Keratinocyte (primary cell): ENCODE measurements at regions not wholly inside any gene's neighbourhood (a gene's known extent, or its start where the extent isn't known, plus 50 kb on each side); places are given as distances from the start of the nearest gene placed in this dataset.

Experiments
- DNase-seq: peaks from one replicate; pipeline ENCODE4 v3.0.0-alpha.2; 2011; ENCODE audit warnings: low read depth, missing footprints, low spot score
- FAIRE-seq: peaks from 2 replicates; lab custom pipeline; 2011; peaks lifted over from hg19 to GRCh38; lab: Jason Lieb, UNC
- H2AFZ ChIP-seq: 2 replicates; pipeline ENCODE4 v1.6.0; 2012; ENCODE audit warnings: low read length, control low read depth, inconsistent platforms; ENCODE audit not compliant: control insufficient read depth
- H3K27ac ChIP-seq: 2 replicates; pipeline ENCODE4 v1.5.1; 2011; ENCODE audit warnings: low read length; ENCODE audit not compliant: control insufficient read depth, insufficient read depth
- H3K27me3 ChIP-seq: 3 replicates; pipeline ENCODE4 v1.6.0; 2011; ENCODE audit warnings: low read length; ENCODE audit not compliant: control insufficient read depth, insufficient read depth; ENCODE audit errors: extremely low read depth
- H3K36me3 ChIP-seq, 2 experiments: 2 replicates in 1 of 2; 3 replicates in 1 of 2; pipeline ENCODE4 v1.5.1; 2011; ENCODE audit warnings: low read length in 2 of 2, mild to moderate bottlenecking in 1 of 2; ENCODE audit not compliant: control insufficient read depth in 2 of 2, insufficient read depth in 2 of 2; ENCODE audit errors: extremely low read depth in 1 of 2
- H3K4me1 ChIP-seq: 3 replicates; pipeline ENCODE4 v1.5.1; 2011; ENCODE audit warnings: low read length; ENCODE audit not compliant: control insufficient read depth, insufficient read depth; ENCODE audit errors: extremely low read depth
- H3K4me2 ChIP-seq: 3 replicates; pipeline ENCODE4 v1.6.0; 2011; ENCODE audit warnings: low read depth, low read length; ENCODE audit not compliant: control insufficient read depth, insufficient read depth; ENCODE audit errors: extremely low read depth
- H3K4me3 ChIP-seq, 3 experiments: fragments of 200-600 bp in 1 of 3; sonication (generic) in 1 of 3; 2 replicates in 2 of 3; 3 replicates in 1 of 3; pipeline ENCODE4 v1.5.1; 2011 to 2016; ENCODE audit warnings: low read length in 3 of 3, mild to moderate bottlenecking in 3 of 3, control low read depth in 2 of 3, inconsistent platforms in 1 of 3, low read depth in 1 of 3, mixed read lengths in 1 of 3, mixed run types in 1 of 3, moderate library complexity in 1 of 3; ENCODE audit not compliant: control insufficient read depth in 2 of 3, insufficient read depth in 2 of 3; ENCODE audit errors: extremely low read depth in 1 of 3
- H3K79me2 ChIP-seq: 2 replicates; pipeline ENCODE4 v1.6.0; 2012; ENCODE audit warnings: low read length; ENCODE audit not compliant: control insufficient read depth, insufficient read depth
- H3K9ac ChIP-seq: 3 replicates; pipeline ENCODE4 v1.6.0; 2011; ENCODE audit warnings: low read length; ENCODE audit not compliant: control insufficient read depth, insufficient read depth; ENCODE audit errors: extremely low read depth
- H3K9me1 ChIP-seq: 3 replicates; pipeline ENCODE4 v1.6.0; 2011; ENCODE audit warnings: low read length; ENCODE audit not compliant: control insufficient read depth, insufficient read depth; ENCODE audit errors: extremely low read depth
- H3K9me3 ChIP-seq: 2 replicates; pipeline ENCODE4 v1.5.1; 2012; ENCODE audit warnings: low read depth, low read length; ENCODE audit not compliant: control insufficient read depth
- H4K20me1 ChIP-seq: 3 replicates; pipeline ENCODE4 v1.6.0; 2011; ENCODE audit warnings: low read length; ENCODE audit not compliant: control insufficient read depth, insufficient read depth; ENCODE audit errors: extremely low read depth
- CTCF ChIP-seq, 3 experiments: IDR thresholded peaks in 1 of 3; conservative IDR thresholded peaks in 1 of 3; optimal IDR thresholded peaks in 1 of 3; 2 replicates in 2 of 3; 3 replicates in 1 of 3; pipeline versions ENCODE3 to v1.5.1; 2011; ENCODE audit warnings: low read length in 3 of 3, mild to moderate bottlenecking in 3 of 3, moderate library complexity in 2 of 3, control low read depth in 1 of 3, inconsistent platforms in 1 of 3; ENCODE audit not compliant: insufficient read depth in 2 of 3; ENCODE audit errors: extremely low read depth in 1 of 3
- EZH2 ChIP-seq: IDR thresholded peaks from one replicate; pipeline ENCODE4 v1.6.1; 2012; ENCODE audit warnings: inconsistent platforms, mild to moderate bottlenecking, low read length, moderate library complexity
- dilution Hi-C: fragments of 300-500 bp; cut with MboI; formaldehyde crosslinking; loops from one replicate; pipeline ENCODE4 v1.7.0; 2020; ENCODE audit warnings: low sequenced_read_pairs; ENCODE audit not compliant: extremely low pct_ligation_motif_present

- H3K4me1 ChIP-seq = no peaks in the 10 kb centered on the region
- no peak for DNase-seq
- H3K27me3 ChIP-seq = no peaks in the 10 kb centered on the region
- no peaks in the 10 kb centered on the region for H3K9me1 ChIP-seq
- H4K20me1 ChIP-seq = no peaks in the 10 kb centered on the region
- no peaks in the 10 kb centered on the region for H3K9me3 ChIP-seq
- no peaks in the 10 kb centered on the region for H3K36me3 ChIP-seq
- no peak overlapping the region for H3K4me3 ChIP-seq
- H3K27ac ChIP-seq = no peak overlapping the region
- H3K79me2 ChIP-seq = no peaks in the 10 kb centered on the region
- no peak overlapping the region for H3K4me2 ChIP-seq
- no peak overlapping the region for H3K9ac ChIP-seq
- TF ChIP-seq CTCF (optimal IDR thresholded peaks at IDR 0.05 in 1 of 3, IDR thresholded peaks at IDR 0.05 in 1 of 3, conservative IDR thresholded peaks at IDR 0.05 in 1 of 3; ENCODE audit: extremely low read depth in 1 of 3, insufficient read depth in 2 of 3, low read length in 3 of 3) (no peak), EZH2 (no peak)
- no peak overlapping the region for H2AFZ ChIP-seq
- dilution Hi-C loops = no loop called here
- FAIRE-seq = no peak
Measured at GRCh38 chr16:66036184-66036583, 330.3 kb upstream of the CDH5 start.

- no peak overlapping the region for H2AFZ ChIP-seq
- dilution Hi-C loops = no loop called here
- no peak overlapping the region for H3K4me3 ChIP-seq
- no peak overlapping the region for H3K27ac ChIP-seq
- no peaks in the 10 kb centered on the region for H3K9me3 ChIP-seq
- H3K36me3 ChIP-seq = no peaks in the 10 kb centered on the region
- FAIRE-seq (no peak), DNase-seq (no peak)
- H3K9ac ChIP-seq = no peak overlapping the region
- no peaks in the 10 kb centered on the region for H3K27me3 ChIP-seq
- no peaks in the 10 kb centered on the region for H3K4me1 ChIP-seq
- TF ChIP-seq CTCF (optimal IDR thresholded peaks at IDR 0.05 in 1 of 3, IDR thresholded peaks at IDR 0.05 in 1 of 3, conservative IDR thresholded peaks at IDR 0.05 in 1 of 3; ENCODE audit: extremely low read depth in 1 of 3, insufficient read depth in 2 of 3, low read length in 3 of 3) = no peak
- TF ChIP-seq EZH2 = no peak
- H4K20me1 ChIP-seq = no peaks in the 10 kb centered on the region
- no peaks in the 10 kb centered on the region for H3K9me1 ChIP-seq
- H3K79me2 ChIP-seq = no peaks in the 10 kb centered on the region
- H3K4me2 ChIP-seq = no peak overlapping the region
Measured at GRCh38 chr16:66035096-66035495, 331.4 kb upstream of the CDH5 start.
